Activated naive CD8-positive, alpha-beta T cell treated with anti-CD3 and anti-CD28 coated beads, Interleukin-2, amount 50 U/mL, for 24 hours (primary cell): ENCODE measurements at regions not wholly inside any gene's neighbourhood (a gene's known extent, or its start where the extent isn't known, plus 50 kb on each side); places are given as distances from the start of the nearest gene placed in this dataset.
"Not testable (repeated sequence)": the region's sequence is repeated elsewhere in the genome, so short reads cannot be mapped to it uniquely, and the experiment has no call there.

Source experiments
- ATAC-seq: fragments of 150-1000 bp; cut with Tn5 transposase; one replicate; pipeline ENCODE4 v1.10.0; 2021
- DNase-seq: peaks from one replicate; pipeline ENCODE4 v3.0.0; 2021
- H3K27ac Mint-ChIP-seq: one replicate; pipeline ENCODE4 v1.8.0; 2021; ENCODE audit warnings: mild to moderate bottlenecking, mixed read lengths
- H3K27me3 Mint-ChIP-seq: one replicate; pipeline ENCODE4 v1.8.0; 2021; ENCODE audit warnings: mixed read lengths
- H3K36me3 Mint-ChIP-seq: one replicate; pipeline ENCODE4 v1.8.0; 2021; ENCODE audit warnings: low read depth, mixed read lengths
- H3K4me1 Mint-ChIP-seq: one replicate; pipeline ENCODE4 v1.8.0; 2021; ENCODE audit warnings: mixed read lengths
- H3K4me3 Mint-ChIP-seq: one replicate; pipeline ENCODE4 v1.8.0; 2021; ENCODE audit warnings: mild to moderate bottlenecking, moderate library complexity, mixed read lengths
- H3K9me3 Mint-ChIP-seq: one replicate; pipeline ENCODE4 v1.8.0; 2021; ENCODE audit warnings: mixed read lengths

DNA sequence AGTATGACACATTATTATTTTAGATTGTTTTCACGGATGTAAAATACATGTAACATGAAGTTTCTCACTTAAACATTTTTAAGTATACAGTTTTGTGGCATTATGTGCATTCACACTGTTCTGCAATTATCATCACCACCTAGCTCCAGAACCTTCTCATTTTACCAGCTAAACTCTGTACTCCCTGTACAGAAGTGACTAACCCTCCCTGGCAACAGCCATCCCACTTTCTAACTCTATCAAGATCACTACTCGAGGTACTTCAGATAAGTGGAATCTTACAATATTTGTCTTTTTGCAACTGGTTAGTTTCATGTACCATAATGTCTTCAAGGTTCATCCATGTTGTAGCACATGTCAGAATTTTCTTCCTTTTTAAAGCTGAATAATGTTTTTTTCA lies 116.3 kb upstream of the IGF1R start:
- H3K27me3 Mint-ChIP-seq = peaks cover 27% of the 10 kb centered on the region
- no peak overlapping the region for H3K4me3 Mint-ChIP-seq
- H3K9me3 Mint-ChIP-seq = no peaks in the 10 kb centered on the region
- H3K27ac Mint-ChIP-seq = no peak overlapping the region
- ATAC-seq = no peak
- H3K4me1 Mint-ChIP-seq = no peaks in the 10 kb centered on the region
- H3K36me3 Mint-ChIP-seq = no peaks in the 10 kb centered on the region
- DNase-seq = no peak

DNA sequence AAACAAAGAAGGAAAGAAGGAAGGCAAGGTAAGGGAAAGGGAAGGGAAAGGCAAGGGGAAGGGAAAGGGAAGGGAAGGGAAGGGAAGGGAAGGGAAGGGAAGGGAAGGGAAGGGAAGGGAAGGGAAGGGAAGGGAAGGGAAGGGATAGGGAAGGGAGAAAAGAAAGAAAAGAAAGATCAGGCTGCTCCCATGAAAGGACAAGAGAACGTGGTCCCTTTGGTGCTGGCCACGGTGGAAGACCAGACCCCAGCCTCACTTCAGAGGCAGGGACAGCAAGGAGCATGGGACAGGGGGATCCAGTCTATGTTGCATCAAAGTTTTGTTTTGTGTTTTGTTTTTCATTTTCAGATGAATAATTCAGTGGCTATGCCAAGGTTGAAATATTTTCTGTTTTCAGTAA lies 111.4 kb upstream of the IGF1R start:
- DNase-seq (no peak), ATAC-seq (no peak)
- Mint-ChIP-seq H3K4me3 (no peak overlapping the region), H3K4me1 (no peaks in the 10 kb centered on the region), H3K9me3 (no peaks in the 10 kb centered on the region), H3K36me3 (no peaks in the 10 kb centered on the region), H3K27ac (no peak overlapping the region), H3K27me3 (peaks cover 29% of the 10 kb centered on the region)

DNA sequence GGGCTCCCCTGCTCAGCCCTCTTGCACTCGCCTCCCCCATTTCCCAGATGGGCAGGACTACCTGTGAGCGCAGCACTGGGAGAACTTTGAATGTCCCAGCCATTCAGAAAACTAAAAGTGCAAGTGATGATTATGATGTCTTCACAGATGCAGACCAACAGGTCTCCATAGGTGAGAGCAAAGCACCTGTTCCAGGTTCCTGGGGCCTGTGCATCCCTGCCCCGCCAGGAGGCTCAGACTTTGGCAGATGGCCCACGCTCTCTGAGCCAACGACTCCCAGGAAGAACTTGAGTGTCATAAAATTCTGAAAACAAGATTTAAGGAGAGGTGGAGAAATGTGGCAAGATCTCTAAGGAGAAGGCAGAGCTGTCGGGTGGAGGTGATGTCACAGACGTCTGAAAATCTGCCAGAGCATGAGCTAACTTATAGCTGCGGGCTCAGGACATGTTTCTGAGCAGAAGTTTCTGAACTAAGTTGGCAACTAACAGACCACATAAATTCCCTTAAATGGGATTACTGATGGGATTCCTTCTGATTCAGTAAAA lies 110.8 kb upstream of the IGF1R start:
- no peaks in the 10 kb centered on the region for H3K9me3 Mint-ChIP-seq
- H3K36me3 Mint-ChIP-seq = no peaks in the 10 kb centered on the region
- no peak for DNase-seq
- H3K27ac Mint-ChIP-seq = no peak overlapping the region
- no peaks in the 10 kb centered on the region for H3K4me1 Mint-ChIP-seq
- no peak overlapping the region for H3K4me3 Mint-ChIP-seq
- H3K27me3 Mint-ChIP-seq = peaks cover 28% of the 10 kb centered on the region
- no peak for ATAC-seq

DNA sequence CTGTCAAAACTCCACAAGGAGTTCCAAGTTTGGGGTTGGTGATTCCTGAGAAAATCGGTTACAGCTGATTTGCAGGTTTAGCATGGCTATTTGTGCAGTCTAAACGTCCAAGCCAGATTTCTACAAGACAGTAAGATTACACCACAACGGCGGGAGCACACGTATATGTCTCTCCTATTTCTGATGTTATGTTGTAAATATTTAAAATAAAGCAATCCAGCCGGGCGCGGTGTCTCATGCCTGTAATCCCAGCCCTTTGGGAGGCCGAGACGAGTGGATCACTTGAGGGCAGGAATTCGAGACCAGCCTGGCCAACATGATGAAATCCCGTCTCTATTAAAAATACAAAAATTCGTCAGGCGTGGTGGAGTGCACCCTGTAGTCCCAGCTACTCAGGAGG lies 106.8 kb upstream of the IGF1R start:
- Mint-ChIP-seq H3K9me3 (no peaks in the 10 kb centered on the region), H3K27me3 (peaks cover 28% of the 10 kb centered on the region), H3K4me3 (no peak overlapping the region), H3K4me1 (no peaks in the 10 kb centered on the region), H3K36me3 (no peaks in the 10 kb centered on the region), H3K27ac (no peak overlapping the region)
- DNase-seq (no peak), ATAC-seq (no peak)

DNA sequence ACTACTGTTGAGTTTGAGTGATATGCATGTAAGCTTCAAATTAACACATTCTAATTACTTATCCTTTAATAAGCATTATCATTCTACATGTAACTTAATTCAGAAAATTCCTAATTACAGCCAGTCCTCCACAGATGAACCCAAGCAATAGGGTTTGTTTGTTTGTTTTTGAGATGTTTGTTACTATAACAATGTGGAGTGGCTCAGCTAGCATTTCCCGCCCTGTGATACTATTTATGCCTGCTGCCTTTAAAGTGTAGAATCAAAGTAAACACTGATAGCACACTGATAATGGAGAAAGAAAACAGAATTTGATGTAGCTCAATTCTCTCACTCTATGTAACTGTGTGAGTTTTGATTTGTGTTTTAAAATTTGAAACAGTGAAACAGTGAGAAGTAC lies 105.1 kb upstream of the IGF1R start:
- peaks cover 41% of the 10 kb centered on the region for H3K27me3 Mint-ChIP-seq
- no peak overlapping the region for H3K27ac Mint-ChIP-seq
- no peak overlapping the region for H3K4me3 Mint-ChIP-seq
- peaks cover 10% of the 10 kb centered on the region for H3K4me1 Mint-ChIP-seq
- DNase-seq (no peak), ATAC-seq (no peak)
- no peaks in the 10 kb centered on the region for H3K36me3 Mint-ChIP-seq
- H3K9me3 Mint-ChIP-seq = no peaks in the 10 kb centered on the region

DNA sequence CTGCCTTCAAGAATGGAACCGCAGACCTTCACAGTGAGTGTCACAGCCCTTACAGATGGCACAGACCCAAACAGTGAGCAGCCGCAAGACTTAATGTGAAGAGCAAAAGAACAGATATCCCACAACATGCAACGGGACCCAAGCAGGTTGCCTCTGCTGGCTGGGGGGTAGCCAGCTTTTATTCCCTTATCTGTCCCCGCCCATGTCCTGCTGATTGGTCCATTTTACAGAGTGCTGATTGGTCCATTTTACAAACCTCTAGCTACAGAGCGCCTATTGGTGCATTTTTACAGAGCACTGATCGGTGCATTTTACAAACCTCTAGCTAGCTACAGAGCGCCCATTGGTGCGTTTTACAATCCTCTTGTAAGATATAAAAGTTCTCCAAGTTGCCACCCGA lies 102.0 kb upstream of the IGF1R start:
- H3K27me3 Mint-ChIP-seq = peaks cover 46% of the 10 kb centered on the region
- peaks cover 16% of the 10 kb centered on the region for H3K4me1 Mint-ChIP-seq
- H3K36me3 Mint-ChIP-seq = no peaks in the 10 kb centered on the region
- peaks cover 4% of the 10 kb centered on the region for H3K9me3 Mint-ChIP-seq
- no peak overlapping the region for H3K4me3 Mint-ChIP-seq
- DNase-seq (no peak), ATAC-seq (no peak)
- H3K27ac Mint-ChIP-seq = no peak overlapping the region

DNA sequence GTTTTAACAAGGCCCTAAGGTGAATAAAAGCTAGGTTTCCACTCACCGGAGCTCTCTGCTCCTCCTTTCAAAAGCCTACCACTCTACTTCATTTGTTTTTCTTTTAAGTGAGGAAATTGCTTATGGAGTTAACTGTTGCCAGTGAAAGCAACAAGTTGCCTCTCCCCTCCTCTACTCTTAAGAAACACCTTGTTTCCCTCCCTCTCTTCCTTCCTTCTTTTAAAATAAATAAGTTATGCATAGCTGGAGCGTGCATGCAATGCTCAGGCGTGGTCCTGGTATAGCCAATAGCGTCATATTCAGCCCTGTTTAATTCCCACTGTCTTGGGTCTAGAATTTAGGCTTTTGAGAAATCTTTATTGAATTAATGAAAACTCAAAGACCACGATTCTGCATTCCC lies 101.1 kb upstream of the IGF1R start:
- Mint-ChIP-seq H3K27ac (no peak overlapping the region), H3K9me3 (peaks cover 4% of the 10 kb centered on the region), H3K4me1 (peaks cover 16% of the 10 kb centered on the region), H3K4me3 (peak overlapping the region; percentile 77), H3K27me3 (peaks cover 42% of the 10 kb centered on the region), H3K36me3 (no peaks in the 10 kb centered on the region)
- DNase-seq = no peak
- ATAC-seq = no peak

DNA sequence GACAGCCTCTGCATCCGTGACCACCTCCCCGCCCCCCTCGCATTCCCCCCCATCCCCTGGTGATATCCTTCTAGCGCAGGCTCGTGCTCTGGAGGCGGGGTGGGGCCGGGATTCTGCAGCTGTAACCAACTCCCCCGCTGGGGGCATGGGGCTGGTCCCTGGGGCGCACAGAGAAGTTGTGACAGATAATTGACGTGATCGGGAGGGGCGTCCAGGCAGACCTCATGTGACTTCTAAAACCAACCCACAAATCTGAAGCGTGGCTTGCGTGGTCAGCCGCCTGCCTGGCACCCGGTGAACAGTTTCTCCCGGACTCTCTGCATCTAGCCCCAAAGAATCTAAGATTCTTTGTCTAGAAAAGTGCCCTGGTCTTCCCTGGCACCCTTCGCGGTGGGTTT lies 100.6 kb upstream of the IGF1R start:
- H3K27ac Mint-ChIP-seq = peak overlapping the region; percentile 48
- peaks cover 42% of the 10 kb centered on the region for H3K27me3 Mint-ChIP-seq
- no peaks in the 10 kb centered on the region for H3K36me3 Mint-ChIP-seq
- peaks cover 4% of the 10 kb centered on the region for H3K9me3 Mint-ChIP-seq
- H3K4me1 Mint-ChIP-seq = peaks cover 16% of the 10 kb centered on the region
- ATAC-seq = peak; percentile 17
- no peak for DNase-seq
- peak overlapping the region; percentile 77 for H3K4me3 Mint-ChIP-seq

DNA sequence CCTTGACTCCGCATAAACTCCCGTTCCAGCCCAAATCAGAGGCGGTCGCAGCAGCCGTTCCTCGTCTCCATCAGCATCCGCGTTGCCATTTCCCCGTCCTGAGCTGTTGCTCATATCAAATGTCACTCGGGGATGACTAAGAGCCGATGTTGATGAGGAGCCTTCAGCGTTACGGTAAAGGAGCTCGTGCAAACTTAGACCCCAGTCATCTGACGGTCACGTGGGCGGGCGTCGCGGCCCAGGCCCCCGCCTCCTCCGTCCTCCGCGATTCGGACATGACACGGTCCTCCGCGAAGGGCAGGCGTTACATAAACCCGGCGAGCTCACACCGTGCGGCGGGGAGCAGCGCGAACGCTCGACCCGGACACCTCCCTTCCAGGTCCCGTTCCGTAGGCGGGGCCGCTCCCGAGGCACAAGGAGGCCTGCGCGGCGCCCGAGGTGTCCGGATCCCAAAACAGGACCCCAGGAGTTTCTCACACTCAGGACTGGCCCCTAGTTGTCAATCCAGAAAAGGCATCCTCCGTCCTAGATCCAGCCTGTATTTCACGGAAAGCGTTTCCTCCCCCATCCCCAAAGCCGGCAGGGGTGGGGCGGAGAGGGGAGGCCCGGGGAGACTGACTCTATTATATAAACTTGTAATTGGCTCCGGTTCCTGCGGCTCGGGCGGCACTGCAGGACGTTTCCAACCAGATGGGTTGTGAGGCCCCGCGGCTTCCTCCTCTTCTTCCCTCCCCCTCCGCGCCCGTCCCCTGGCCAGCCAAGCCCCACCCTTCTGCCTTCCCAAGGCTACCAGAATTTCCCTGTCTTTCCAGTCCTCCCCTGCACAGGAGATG lies 100.0 kb upstream of the IGF1R start:
- peak; percentile 64 for DNase-seq
- Mint-ChIP-seq H3K27me3 (peaks cover 41% of the 10 kb centered on the region), H3K4me3 (peak overlapping the region; percentile 77), H3K27ac (peak overlapping the region; percentile 48), H3K9me3 (peaks cover 4% of the 10 kb centered on the region), H3K4me1 (peaks cover 16% of the 10 kb centered on the region), H3K36me3 (no peaks in the 10 kb centered on the region)
- ATAC-seq = peak; percentile 96

DNA sequence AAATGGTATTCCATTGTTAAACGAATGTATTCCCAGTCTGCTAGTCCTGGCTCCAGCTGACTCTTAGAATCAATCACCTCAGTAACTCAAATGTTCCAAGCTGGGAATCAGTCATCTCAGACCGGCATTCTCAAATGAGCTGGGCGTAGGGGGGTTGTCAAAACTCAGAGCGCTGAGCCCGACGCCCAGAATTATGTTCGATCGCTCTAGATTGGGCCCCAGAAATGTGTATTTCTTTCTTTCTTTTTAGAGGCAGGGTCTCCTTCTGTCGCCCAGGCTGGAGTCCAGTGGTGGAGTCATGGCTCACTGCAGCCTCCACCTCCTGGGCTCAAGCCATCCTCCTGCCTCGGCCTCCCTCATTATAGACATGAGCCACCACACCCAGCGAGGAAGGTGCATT lies 99.3 kb upstream of the IGF1R start:
- Mint-ChIP-seq H3K4me1 (peaks cover 16% of the 10 kb centered on the region), H3K27ac (peak overlapping the region; percentile 47), H3K27me3 (peaks cover 38% of the 10 kb centered on the region), H3K9me3 (peaks cover 4% of the 10 kb centered on the region), H3K36me3 (no peaks in the 10 kb centered on the region), H3K4me3 (peak overlapping the region; percentile 63)
- no peak for DNase-seq
- ATAC-seq = no peak

DNA sequence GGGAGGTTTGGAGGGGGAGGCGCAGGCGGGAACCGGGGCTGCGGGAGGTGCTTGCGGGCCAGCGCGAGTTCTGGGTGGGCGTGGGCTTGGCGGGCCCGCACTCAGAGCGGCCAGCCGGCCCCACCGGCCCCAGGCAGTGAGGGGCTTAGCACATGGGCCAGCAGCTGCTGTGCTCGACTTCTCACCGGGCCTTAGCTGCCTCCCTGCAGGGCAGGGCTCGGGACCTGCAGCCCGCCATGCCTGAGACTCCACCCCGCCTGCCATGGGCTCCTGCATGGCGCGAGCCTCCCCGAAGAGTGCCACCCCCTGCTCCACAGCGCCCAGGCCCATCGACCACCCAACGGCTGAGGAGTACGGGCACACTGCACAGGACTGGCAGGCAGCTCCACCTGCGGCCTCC lies 98.6 kb upstream of the IGF1R start:
- H3K27me3 Mint-ChIP-seq = peaks cover 38% of the 10 kb centered on the region

DNA sequence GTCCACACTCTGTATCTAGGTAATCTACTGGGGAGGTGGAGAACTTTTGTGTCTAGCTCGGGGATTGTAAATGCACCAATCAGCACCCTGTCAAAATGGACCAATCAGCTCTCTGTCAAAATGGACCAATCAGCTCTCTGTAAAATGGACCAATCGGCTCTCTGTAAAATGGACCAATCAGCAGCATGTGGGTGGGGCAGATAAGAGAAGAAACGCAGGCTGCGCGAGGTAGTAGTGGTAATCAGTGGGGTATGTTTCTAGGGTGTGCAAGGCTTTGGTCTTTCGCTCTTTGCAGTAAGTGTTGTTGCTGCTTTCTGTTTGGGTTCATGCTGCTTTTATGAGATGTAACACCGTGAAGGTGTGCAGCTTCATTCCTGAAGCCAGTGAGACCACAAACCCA lies 98.0 kb upstream of the IGF1R start:
- ATAC-seq, H3K4me3 Mint-ChIP-seq, DNase-seq, H3K9me3 Mint-ChIP-seq, H3K27ac Mint-ChIP-seq, H3K36me3 Mint-ChIP-seq: not testable (repeated sequence)
- peaks cover 37% of the 10 kb centered on the region for H3K27me3 Mint-ChIP-seq
- peaks cover 16% of the 10 kb centered on the region for H3K4me1 Mint-ChIP-seq

More for the DNA sequence above, 98.6 kb upstream of the IGF1R start:
- Mint-ChIP-seq H3K36me3 (no peaks in the 10 kb centered on the region), H3K4me1 (peaks cover 16% of the 10 kb centered on the region), H3K27ac (no peak overlapping the region), H3K4me3 (no peak overlapping the region), H3K9me3 (peaks cover 4% of the 10 kb centered on the region)
- DNase-seq (no peak), ATAC-seq (no peak)

DNA sequence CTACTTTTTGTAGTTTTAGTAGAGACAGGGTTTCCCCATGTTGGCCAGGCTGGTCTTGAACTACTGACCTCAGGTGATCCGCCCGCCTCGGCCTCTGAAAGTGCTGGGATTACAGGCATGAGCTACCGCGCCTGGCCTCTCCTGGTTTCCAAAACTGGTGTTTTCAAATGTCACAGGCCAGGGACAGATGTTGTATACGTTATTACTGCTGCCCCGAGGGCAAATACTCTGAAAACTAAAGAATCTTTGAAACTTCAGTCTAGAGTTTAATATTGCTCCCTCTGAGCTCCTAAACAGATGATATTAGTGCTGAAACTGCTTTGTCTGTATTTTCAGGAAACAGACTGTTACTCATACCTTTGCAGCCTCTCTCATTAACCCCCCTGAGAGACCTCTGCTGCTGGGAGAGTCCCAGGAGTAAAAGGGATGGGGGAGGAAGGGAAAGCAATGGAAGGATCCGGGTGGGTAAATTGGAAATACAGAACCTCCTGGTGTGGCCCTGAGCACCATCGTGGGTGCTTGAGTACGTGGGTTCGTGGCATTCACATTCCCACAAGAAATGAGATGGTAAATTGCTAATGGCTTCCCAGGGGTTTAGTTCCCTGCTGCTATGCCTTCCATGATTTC lies 96.3 kb upstream of the IGF1R start:
- Mint-ChIP-seq H3K36me3 (no peaks in the 10 kb centered on the region), H3K27ac (no peak overlapping the region), H3K27me3 (peaks cover 21% of the 10 kb centered on the region), H3K4me1 (peaks cover 16% of the 10 kb centered on the region), H3K9me3 (peaks cover 4% of the 10 kb centered on the region), H3K4me3 (no peak overlapping the region)
- no peak for ATAC-seq
- DNase-seq = no peak

DNA sequence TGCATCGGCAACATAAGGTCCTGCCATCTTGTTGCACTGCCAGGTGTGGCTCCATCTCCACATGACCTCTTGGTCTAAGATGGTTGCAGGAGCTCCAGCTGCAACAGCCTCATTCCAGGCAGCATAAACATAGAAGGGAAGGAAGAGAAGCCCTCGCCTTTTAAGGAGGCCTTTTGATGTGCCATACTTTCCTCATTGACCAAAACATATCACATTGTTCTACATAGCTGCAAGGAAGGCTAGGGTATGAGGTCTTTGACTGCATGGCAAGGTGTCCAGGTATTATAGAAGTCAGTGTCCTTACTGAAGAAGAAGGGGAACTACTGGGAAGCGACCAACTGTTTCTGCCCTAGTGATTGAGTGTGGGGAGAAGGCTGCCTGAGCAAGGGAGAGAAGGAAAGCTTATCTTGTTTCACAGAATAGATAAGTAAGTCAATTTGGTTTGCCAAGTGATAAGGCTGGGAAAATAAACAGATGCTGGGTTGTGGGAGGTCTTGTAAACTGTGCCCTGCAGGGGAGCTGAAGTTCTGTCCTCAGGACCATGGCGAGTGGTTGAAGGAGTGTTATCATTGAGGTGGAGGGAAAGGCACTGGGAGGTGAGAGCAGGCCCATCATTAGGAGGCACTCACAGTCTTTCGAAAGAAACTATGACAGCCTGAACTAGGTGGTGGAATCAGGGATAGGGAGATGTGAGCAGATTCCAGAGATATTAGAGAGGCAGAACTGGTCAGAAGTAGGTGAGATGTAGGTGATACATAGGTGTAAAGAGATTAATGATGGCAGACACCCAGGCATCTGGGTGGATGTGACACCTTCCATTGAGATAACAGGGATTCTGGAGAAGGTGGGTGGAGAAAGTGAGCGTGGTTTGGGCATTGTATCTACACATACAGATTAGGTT lies 93.8 kb upstream of the IGF1R start:
- ATAC-seq (no peak), DNase-seq (no peak)
- H3K4me1 Mint-ChIP-seq = no peaks in the 10 kb centered on the region
- peaks cover 5% of the 10 kb centered on the region for H3K27me3 Mint-ChIP-seq
- H3K27ac Mint-ChIP-seq = no peak overlapping the region
- H3K4me3 Mint-ChIP-seq = no peak overlapping the region
- H3K36me3 Mint-ChIP-seq = no peaks in the 10 kb centered on the region
- peaks cover 4% of the 10 kb centered on the region for H3K9me3 Mint-ChIP-seq
